ENCODE measurements at regions not wholly inside any gene's neighbourhood (a gene's known extent, or its start where the extent isn't known, plus 50 kb on each side); places are given as distances from the start of the nearest gene placed in this dataset.

DNA sequence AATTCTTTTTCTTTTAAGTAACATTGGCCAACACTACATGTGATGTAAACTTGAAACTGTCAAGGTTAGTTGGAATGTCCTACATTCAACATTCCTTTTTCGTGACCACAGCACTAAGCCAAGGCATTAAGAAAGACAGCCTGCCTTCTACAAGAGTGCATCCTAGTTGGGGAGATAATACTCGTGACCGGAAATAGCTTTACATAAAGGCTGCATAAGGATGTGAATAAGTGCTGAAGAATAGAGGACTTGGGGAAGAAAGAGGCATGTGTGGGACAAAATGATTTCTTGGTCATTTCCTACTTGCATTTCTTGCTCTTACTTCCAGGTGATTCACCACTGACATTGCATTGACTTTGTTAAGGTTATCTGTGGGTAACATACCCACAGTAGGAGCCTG, 282.0 kb downstream of the DMRT2 start:
- Mint-ChIP-seq H3K36me3 (no peaks in the 10 kb centered on the region), H3K27ac (no peak overlapping the region), H3K9me3 (no peaks in the 10 kb centered on the region)
- ATAC-seq, result no peak
- no peak for DNase-seq (ENCODE audit: low spot score in 2 of 2)

DNA sequence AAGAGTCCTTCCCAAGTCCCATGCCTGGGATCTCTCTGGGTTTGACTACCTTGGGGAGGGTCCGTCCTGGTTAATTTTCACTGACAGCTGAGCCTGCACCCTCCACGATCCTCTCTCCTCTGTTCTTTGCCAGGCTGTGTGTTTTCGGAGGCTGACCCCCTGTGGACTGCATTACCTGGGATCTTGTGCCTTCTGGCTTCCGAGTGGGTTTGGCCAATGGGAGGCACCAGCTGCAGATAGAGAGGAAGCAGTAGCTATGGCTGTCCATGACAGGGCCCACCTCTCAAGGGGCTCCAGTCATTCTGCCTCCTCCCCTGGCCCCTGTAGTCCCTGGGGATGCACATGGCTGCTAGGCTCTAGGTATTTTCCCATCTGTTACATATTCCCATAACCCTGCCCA, 285.0 kb downstream of the DMRT2 start:
- Mint-ChIP-seq H3K36me3 (no peaks in the 10 kb centered on the region), H3K27ac (no peak overlapping the region), H3K9me3 (peaks cover 0 to 4% of the 10 kb centered on the region in 2 donors)
- ATAC-seq (no peak), DNase-seq (ENCODE audit: low spot score in 2 of 2) (no peak)

DNA sequence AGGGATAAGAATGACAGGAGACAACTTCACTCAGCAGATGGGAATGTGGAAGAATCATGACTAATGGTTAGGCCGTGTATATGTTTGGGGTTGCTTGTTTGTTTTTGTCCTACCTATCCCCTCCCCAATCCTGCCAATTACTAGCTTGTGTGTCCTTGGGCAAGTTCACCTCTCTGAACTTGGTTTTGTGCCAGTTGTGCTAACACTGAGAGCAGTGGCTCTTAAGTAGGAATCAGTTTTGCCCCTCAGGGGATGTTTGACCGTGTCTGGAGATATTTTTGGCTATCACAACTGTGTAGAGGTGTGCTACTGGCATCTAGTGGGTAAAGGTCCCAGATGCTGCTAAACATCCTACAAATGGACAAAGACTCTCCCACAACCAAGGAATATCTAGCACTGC, 287.0 kb downstream of the DMRT2 start:
- ATAC-seq, result no peak

DNA sequence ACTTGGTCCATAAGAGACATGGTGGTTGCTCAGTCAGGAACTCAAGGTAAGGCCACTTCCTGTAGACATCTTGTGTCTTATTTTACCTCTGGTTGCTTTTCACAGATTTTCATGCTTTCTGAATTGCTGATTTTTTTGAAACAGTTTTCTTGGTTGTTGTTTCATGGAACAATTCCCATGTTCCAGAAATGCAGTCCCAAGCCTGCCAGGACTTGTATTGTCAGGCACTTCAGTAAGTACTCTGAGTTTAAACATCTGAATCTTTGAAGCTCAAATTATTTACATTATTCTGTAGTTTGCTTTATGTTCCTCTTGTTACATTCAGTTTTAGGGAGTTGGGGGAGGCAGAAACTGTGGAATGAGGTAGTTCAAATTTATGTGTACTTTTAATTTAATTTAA, 290.2 kb downstream of the DMRT2 start:
- no peak for ATAC-seq
- no peaks in the 10 kb centered on the region for H3K36me3 Mint-ChIP-seq
- no peak overlapping the region for H3K27ac Mint-ChIP-seq

More for the DNA sequence above, 287.0 kb downstream of the DMRT2 start:
- no peaks in the 10 kb centered on the region for H3K36me3 Mint-ChIP-seq
- peaks cover 0 to 4% of the 10 kb centered on the region in 2 donors for H3K9me3 Mint-ChIP-seq
- no peak for DNase-seq (ENCODE audit: low spot score in 2 of 2)
- no peak overlapping the region for H3K27ac Mint-ChIP-seq

DNA sequence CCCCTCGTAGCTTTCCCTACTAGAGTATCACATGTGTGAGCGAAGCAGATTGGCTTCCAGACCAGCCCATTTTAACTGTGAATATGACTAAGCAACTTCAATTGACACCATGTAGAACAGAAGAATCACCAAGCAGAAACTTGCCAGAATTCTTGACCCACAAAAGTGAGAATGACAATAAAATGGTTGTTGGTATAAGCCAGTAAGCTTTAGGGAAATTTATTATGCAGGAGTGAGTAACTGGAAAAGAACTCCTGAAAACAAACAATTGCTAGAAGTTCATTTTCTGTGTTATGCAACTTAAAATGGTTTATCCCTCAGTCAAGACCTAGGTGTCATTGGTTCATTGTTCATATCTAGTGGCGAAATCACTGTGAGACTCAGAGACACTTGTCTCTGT, 303.1 kb downstream of the DMRT2 start:
- peaks cover 0 to 6% of the 10 kb centered on the region in 2 donors for H3K36me3 Mint-ChIP-seq
- no peak for ATAC-seq
- no peak overlapping the region for H3K27ac Mint-ChIP-seq
- no peak for DNase-seq (ENCODE audit: low spot score in 2 of 2)
- peaks cover 5 to 6% of the 10 kb centered on the region in 2 donors for H3K9me3 Mint-ChIP-seq

More for the DNA sequence above, 290.2 kb downstream of the DMRT2 start:
- peaks cover 0 to 8% of the 10 kb centered on the region in 2 donors for H3K9me3 Mint-ChIP-seq
- no peak for DNase-seq (ENCODE audit: low spot score in 2 of 2)

DNA sequence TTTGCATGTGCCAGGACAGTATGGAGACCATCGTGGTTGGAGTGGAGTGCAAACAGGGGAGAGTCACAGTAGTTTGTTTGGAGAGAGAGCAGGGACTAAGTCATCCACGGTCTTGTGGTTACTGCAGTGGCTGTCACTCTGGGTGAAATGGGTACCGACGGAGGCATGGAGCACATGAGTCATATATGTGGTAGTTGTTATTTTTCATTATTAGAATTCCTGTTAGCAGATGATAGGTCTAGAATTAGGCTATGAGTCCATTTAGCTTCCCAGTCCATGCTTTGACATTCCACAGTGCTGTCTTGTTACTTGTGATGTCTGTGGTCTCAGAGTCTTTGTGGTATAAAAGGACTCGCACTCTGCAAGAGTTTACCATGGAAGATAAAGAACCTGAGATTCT, 303.9 kb downstream of the DMRT2 start:
- peaks cover 0 to 6% of the 10 kb centered on the region in 2 donors for H3K36me3 Mint-ChIP-seq
- DNase-seq (ENCODE audit: low spot score in 2 of 2), result no peak
- ATAC-seq, result no peak
- peaks cover 5 to 6% of the 10 kb centered on the region in 2 donors for H3K9me3 Mint-ChIP-seq
- no peak overlapping the region for H3K27ac Mint-ChIP-seq

DNA sequence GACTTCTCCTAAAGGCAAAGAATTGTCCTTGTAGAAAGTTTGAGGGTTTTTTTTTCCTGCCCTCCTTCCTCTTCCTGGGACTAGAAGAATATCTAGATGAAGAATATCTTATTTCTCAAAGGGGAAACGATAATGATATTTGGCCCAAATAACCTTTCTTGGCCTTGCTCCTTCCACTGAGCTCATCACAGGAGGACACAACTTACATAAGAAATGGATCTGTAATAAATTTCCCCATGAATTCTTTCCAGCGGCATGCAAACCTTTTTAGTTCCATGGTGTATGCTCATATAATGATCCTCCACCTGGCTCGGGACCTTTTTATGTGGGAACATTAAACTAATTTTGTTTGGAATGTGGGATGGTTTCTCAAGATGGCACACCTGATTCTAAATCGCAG, 304.4 kb downstream of the DMRT2 start:
- ATAC-seq (no peak), DNase-seq (ENCODE audit: low spot score in 2 of 2) (no peak)
- Mint-ChIP-seq H3K36me3 (peaks cover 0 to 6% of the 10 kb centered on the region in 2 donors), H3K9me3 (peaks cover 5 to 6% of the 10 kb centered on the region in 2 donors), H3K27ac (no peak overlapping the region)

DNA sequence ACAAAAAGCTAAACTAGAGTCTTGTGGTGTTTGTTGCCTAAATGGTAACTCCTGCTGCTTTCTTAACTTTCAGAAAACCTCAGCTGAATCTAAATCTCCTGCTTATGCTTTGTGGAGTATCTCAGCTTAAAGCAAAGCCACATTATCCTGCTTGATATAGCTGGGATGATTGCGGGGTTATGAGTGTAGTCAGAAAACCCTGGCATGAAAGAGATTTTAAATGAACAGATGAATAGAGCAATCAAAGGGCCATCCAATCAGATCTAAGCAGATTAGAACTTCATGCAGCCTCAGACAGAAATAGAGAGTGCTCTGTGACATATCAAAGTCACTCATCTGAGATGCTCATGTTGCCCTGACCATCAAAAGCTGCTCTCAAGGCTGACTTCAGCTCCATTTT, 305.5 kb downstream of the DMRT2 start:
- Mint-ChIP-seq H3K36me3 (peaks cover 0 to 6% of the 10 kb centered on the region in 2 donors), H3K9me3 (peaks cover 5 to 6% of the 10 kb centered on the region in 2 donors), H3K27ac (no peak overlapping the region)
- no peak for ATAC-seq
- DNase-seq (ENCODE audit: low spot score in 2 of 2), result no peak

DNA sequence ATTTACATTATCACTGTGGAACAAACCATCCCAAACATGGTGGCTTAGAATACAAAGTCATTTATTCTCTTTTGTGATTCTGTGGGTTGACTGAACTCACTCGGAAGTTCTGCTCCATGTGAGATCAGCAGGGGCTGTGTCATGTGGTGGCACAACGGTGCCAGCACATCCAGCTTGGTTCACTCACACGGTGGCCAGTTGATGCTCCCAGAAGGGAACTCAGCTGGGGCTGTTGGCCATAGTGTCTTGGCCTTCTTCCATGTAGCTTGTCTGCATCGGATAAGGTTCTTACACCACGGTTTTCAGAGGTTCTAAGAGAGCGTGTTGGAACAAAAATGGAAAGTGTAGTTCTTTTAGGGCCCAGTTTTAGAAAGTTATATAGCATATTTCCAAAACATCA, 312.7 kb downstream of the DMRT2 start:
- no peak for ATAC-seq
- H3K9me3 Mint-ChIP-seq, result no peaks in the 10 kb centered on the region

DNA sequence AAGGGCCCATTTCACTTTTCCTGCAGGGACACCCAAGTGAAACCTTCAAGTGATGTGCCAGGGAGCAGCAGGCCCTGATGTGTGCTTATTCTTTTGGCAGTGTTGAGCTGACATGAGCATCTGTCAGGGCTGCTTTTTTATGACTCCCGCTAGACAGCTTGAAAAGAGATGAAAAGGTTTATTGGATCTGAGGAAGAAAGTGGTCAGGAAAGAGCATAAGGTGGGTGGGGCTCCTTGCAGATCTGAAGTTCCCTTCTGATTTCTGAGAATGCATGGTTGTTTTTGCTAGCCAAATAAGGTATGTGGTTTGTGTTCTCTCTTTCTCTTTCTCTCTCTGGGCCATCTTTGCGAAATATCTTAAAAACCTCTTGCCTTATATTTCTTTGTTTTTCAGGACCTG, 316.1 kb downstream of the DMRT2 start:
- ATAC-seq, result peak; percentile 49 to 83
- H3K9me3 Mint-ChIP-seq, result no peaks in the 10 kb centered on the region
- H3K27ac Mint-ChIP-seq, result no peak overlapping the region
- peak in 1 of 2 donors; percentile 2 for DNase-seq (ENCODE audit: low spot score in 2 of 2)
- no peaks in the 10 kb centered on the region for H3K36me3 Mint-ChIP-seq

More for the DNA sequence above, 312.7 kb downstream of the DMRT2 start:
- Mint-ChIP-seq H3K27ac (no peak overlapping the region), H3K36me3 (no peaks in the 10 kb centered on the region)
- no peak for DNase-seq (ENCODE audit: low spot score in 2 of 2)

DNA sequence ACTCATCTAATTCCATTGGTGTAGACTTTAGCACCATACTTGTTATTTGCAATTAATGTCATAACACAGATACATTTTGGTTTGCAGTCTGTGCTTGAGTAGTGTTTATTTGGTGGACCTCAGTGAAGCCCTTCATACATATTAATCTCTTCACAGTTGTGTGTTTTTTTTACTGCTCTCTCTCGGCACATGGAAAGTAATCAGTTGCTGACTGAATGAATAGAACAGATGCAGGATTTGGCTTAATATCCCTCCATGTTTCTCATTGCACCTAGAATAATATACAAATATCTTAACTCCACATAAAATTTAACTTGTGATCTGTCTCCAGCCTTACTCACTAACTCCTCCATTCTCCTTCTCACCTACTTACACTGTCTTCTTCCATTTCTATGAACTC, 319.1 kb downstream of the DMRT2 start:
- DNase-seq (ENCODE audit: low spot score in 2 of 2) (no peak), ATAC-seq (no peak)
- Mint-ChIP-seq H3K36me3 (no peaks in the 10 kb centered on the region), H3K27ac (no peak overlapping the region), H3K9me3 (peaks cover 0 to 3% of the 10 kb centered on the region in 2 donors)

DNA sequence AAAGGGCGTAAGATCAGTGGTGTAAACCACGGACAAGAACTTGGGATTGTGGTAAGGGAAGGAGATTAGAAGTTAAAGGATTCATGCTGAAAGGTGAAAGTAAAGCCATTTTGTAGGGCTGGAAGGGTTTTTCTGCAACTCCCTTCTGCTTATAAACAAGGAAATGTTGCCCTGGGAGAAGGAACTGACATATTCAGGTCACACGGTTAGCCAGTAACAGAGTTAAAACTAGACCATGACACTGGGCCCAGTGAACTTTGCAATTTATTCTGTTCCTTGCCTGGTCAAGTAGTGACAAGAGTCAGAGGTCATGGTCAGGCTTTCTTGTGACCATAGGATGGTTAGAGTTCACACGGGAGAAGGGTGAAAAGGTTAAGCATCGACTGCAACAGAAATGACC, 323.3 kb downstream of the DMRT2 start:
- DNase-seq (ENCODE audit: low spot score in 2 of 2) (no peak), ATAC-seq (no peak)
- H3K9me3 Mint-ChIP-seq, result peaks cover 0 to 3% of the 10 kb centered on the region in 2 donors
- no peaks in the 10 kb centered on the region for H3K36me3 Mint-ChIP-seq
- H3K27ac Mint-ChIP-seq, result peak overlapping the region in 1 of 2 donors; percentile 25

DNA sequence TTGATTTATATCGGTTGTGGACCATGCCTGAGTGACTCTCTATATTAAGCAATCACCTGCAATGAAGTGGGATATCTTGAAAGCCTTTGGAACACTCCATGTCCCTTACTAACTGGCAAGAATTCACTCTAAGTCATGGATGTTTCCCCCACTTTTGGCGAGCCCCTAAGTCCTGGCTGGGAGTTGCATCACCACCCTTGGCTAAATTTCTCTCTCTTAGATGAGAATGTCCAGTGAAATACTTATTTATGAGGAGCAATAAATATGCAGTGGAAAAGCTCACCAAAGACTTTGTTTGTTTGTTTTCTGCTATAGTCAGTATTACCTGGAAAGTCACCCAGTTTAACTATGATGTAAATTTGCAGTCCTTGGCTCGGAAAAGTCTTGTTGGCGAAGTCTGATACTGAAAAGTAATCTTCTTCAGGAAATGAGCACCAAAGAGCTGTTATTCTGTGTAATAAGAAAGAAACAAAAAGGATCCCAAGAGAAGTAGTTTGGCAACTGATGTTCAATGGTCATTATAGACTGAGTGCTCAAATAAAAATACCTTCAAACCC, 333.8 kb downstream of the DMRT2 start:
- Mint-ChIP-seq H3K36me3 (no peaks in the 10 kb centered on the region), H3K9me3 (no peaks in the 10 kb centered on the region), H3K27ac (no peak overlapping the region)
- no peak for DNase-seq (ENCODE audit: low spot score in 2 of 2)
- no peak for ATAC-seq

DNA sequence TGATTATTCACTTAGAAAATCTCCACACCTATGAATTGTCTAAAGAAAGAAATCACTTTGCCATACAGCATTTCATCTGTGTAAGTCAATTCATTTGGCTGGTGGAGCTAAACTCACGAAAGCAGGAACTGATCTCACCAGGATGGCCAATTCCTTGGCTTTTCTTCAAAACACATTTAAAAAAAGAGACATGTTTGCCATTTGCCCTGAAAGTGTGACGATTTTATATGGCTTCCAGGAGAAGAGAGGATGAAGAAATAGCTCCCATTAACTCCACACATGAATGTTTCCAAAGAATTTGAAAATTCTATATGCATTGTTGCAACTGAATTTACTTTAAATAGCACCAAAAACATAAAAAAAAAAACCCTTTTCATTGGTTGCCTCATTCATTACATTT, 334.7 kb downstream of the DMRT2 start:
- Mint-ChIP-seq H3K36me3 (no peaks in the 10 kb centered on the region), H3K9me3 (no peaks in the 10 kb centered on the region), H3K27ac (no peak overlapping the region)
- ATAC-seq (no peak), DNase-seq (ENCODE audit: low spot score in 2 of 2) (no peak)

DNA sequence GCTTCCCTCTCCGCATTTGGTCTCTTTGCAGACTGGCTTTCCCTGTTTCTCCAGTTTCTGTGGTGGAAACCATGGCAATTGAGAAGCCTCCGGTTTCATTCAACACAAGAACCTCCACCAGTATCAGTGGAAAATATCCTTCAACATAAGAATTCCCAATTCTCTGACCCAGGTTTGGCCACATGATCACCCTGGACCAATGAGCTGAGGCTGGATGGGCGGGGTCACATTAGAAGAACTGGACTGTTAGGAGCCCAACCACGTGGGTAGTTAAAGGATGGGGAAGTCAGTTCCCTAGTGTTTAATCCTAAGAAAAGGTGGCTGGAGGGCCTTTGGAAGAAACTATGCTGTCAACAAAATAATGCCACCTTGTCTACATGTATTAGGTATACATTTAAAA, 336.3 kb downstream of the DMRT2 start:
- ATAC-seq, result no peak
- Mint-ChIP-seq H3K9me3 (no peaks in the 10 kb centered on the region), H3K36me3 (no peaks in the 10 kb centered on the region), H3K27ac (no peak overlapping the region)
- DNase-seq (ENCODE audit: low spot score in 2 of 2), result no peak

DNA sequence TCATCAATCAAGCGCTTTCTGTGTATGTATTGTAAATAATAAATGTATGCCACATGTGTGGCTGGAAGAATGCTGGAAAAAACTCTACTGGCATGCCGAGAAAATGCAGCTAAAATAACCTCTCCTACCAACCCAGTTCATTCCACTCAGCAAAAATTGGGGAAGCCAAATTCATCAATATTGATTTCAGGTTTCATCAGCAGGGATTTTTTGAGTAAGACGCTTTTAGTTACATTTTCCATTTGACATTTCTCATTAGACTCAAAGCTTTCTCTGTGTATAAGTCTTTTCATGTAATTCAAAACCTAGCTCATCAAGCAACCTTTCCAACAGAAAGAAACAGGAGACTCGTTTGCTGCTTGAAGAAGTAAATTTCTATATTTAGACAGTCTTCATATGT, 338.1 kb downstream of the DMRT2 start:
- ATAC-seq, result no peak
- no peaks in the 10 kb centered on the region for H3K9me3 Mint-ChIP-seq

DNA sequence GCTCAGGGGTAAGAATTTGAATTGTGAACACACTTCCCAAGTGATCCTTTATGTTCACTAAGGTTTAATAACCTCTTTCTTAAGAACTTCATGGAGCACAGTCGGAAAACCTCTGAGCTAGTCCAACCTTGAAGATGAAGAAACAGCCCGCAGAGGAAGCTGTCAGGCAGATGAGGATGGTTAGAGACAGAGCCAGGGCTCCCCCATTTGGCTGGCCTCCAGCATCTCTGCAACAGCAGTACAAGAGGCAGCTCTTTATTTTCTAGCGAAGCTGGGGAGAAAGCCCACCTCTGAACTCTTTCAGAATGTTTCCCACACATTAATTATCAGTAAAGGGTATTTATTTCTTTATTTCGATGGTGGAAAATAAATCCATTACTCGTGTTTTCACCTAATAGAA, 350.8 kb downstream of the DMRT2 start:
- no peak for DNase-seq (ENCODE audit: low spot score in 2 of 2)
- H3K9me3 Mint-ChIP-seq, result peaks cover 3 to 20% of the 10 kb centered on the region in 2 donors

More for the DNA sequence above, 338.1 kb downstream of the DMRT2 start:
- Mint-ChIP-seq H3K36me3 (no peaks in the 10 kb centered on the region), H3K27ac (no peak overlapping the region)
- DNase-seq (ENCODE audit: low spot score in 2 of 2), result no peak

DNA sequence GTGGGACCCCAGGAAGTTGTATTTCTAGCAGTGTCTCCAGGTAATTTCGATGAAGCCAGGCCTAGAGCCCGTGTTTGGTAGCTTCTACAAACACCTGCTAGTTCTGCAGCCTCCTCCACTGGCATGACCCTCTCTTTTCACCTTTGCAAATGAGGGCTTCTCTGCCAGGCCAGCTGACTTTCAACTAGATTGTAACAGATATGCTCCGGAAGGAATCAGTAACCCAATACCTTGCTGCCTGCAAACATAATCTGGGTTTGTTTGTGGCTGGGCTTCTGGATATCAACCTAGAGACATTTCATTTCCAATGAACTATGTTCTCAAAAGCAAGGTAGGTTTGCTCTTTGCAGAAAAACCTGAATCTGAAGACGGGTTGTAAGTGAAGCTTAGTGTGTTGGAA, 354.8 kb downstream of the DMRT2 start:
- Mint-ChIP-seq H3K27ac (no peak overlapping the region), H3K36me3 (peaks cover 0 to under 1% of the 10 kb centered on the region in 2 donors), H3K9me3 (peaks cover 0 to 2% of the 10 kb centered on the region in 2 donors)
- ATAC-seq (no peak), DNase-seq (ENCODE audit: low spot score in 2 of 2) (no peak)

More for the DNA sequence above, 350.8 kb downstream of the DMRT2 start:
- ATAC-seq, result no peak
- H3K27ac Mint-ChIP-seq, result no peak overlapping the region
- peaks cover 5 to 8% of the 10 kb centered on the region in 2 donors for H3K36me3 Mint-ChIP-seq
